ENCODE measurements at regions not wholly inside any gene's neighbourhood (a gene's known extent, or its start where the extent isn't known, plus 50 kb on each side); places are given as distances from the start of the nearest gene placed in this dataset.

- no peak for TF ChIP-seq EP300 (IDR thresholded peaks at IDR 0.05)
- no peak for TF ChIP-seq CTCF (IDR thresholded peaks at IDR 0.05)
- TF ChIP-seq POLR2A (IDR thresholded peaks at IDR 0.05): no peak
- TF ChIP-seq POLR2AphosphoS5 (IDR thresholded peaks at IDR 0.05): no peak
Observed at GRCh38 chr6:169062272-169062671, 191.4 kb downstream of the THBS2 start.

All from stomach (tissue), 4 donors.